Effector memory CD4-positive, alpha-beta T cell (primary cell): ENCODE measurements at regions not wholly inside any gene's neighbourhood (a gene's known extent, or its start where the extent isn't known, plus 50 kb on each side); places are given as distances from the start of the nearest gene placed in this dataset.

Experiments used
- DNase-seq, 3 donors: peaks; one replicate each; pipeline ENCODE4 v3.0.0-alpha.2; 2020
- H3K27ac ChIP-seq: 2 replicates; pipeline ENCODE4 v1.7.0; 2013; ENCODE audit warnings: mild to moderate bottlenecking, low read length, moderate library complexity; ENCODE audit not compliant: insufficient read depth, poor library complexity, severe bottlenecking
- H3K27me3 ChIP-seq: replicated peaks from 2 replicates; pipeline ENCODE4 v1.7.0; 2013; ENCODE audit warnings: mild to moderate bottlenecking, low read length; ENCODE audit not compliant: insufficient read depth, control insufficient read depth, poor library complexity, severe bottlenecking
- H3K36me3 ChIP-seq: 2 replicates; pipeline ENCODE4 v1.7.0; 2013; ENCODE audit warnings: mild to moderate bottlenecking, low read length, moderate library complexity; ENCODE audit not compliant: control insufficient read depth, insufficient read depth
- H3K4me1 ChIP-seq: 2 replicates; pipeline ENCODE4 v1.7.0; 2013; ENCODE audit warnings: low read length, mild to moderate bottlenecking; ENCODE audit not compliant: control insufficient read depth, insufficient read depth, poor library complexity, severe bottlenecking
- H3K4me3 ChIP-seq: 2 replicates; pipeline ENCODE4 v1.7.0; 2013; ENCODE audit warnings: low read length, low read depth, mild to moderate bottlenecking; ENCODE audit not compliant: insufficient read depth, poor library complexity, severe bottlenecking
- H3K9me3 ChIP-seq: 2 replicates; pipeline ENCODE4 v1.7.0; 2013; ENCODE audit warnings: mild to moderate bottlenecking, low read length, moderate library complexity; ENCODE audit not compliant: control insufficient read depth

DNA sequence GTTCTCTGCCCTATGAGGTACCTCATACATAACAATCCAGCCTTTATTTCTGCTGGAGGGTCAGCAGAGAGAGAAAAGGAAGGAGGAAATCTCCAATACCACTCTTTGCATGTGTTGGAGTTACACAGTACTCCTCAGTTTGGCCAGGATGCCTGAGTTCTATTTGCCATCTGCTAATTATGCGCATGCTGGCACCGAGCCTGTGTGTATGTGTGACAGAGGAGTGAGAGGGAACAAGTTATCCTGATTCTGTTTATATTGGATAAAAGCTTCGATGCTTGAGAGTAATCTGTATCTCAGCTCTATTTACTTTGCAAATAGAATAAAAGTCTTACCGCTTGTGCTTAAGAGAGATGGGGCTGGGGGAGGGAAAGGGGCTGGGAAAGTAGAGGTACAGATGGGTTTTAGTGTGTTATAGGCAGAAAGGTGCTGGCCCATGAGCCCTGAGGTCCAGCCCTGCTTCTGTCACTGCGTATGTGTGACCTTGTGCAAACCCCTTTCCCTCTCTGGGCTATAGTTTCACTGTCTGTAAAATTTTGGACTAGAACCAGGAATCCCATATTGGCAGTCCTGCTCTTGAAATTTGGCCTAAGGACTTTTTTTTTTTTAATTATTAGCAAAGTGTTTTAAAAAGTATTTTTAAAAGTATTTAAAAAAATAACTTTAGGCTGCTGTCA, 54.5 kb upstream of the PLXNA2 start:
- H3K4me1 ChIP-seq: no peaks in the 10 kb centered on the region
- no peaks in the 10 kb centered on the region for H3K27me3 ChIP-seq
- no peak overlapping the region for H3K4me3 ChIP-seq
- DNase-seq: no peak
- no peak overlapping the region for H3K27ac ChIP-seq
- no peaks in the 10 kb centered on the region for H3K9me3 ChIP-seq
- no peaks in the 10 kb centered on the region for H3K36me3 ChIP-seq

DNA sequence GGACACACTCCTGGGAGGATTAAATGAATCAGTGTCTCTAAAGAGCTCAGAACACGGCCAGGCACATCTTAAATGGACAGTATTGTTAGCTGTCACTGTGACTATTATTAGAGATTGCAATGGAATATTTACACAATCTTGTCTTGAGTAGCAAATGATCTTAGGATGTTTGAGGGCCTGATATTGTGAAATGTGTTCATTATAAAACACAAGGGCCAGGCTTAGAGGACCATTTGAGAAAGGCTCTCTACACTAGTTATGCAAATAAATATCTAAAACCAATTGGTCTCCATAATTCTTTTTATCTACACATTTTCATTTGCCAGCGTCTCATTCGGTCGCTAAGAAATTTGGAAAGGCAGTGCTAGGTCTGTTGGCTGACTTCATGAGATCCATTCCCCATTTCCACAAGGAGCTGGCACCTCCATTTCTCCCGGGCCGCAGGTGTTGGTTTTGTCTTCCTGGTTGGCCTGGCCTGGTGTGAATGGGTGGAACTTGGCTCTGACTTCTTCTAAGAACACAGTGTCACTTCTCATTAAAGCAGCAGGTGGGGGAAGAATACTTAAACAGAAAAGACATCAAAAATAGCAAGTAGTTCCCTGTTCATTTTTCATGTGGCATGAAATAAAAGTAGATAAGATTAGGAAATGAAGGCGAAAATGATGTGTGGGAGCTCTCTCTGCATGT, 56.0 kb upstream of the PLXNA2 start:
- H3K27ac ChIP-seq: no peak overlapping the region

DNA sequence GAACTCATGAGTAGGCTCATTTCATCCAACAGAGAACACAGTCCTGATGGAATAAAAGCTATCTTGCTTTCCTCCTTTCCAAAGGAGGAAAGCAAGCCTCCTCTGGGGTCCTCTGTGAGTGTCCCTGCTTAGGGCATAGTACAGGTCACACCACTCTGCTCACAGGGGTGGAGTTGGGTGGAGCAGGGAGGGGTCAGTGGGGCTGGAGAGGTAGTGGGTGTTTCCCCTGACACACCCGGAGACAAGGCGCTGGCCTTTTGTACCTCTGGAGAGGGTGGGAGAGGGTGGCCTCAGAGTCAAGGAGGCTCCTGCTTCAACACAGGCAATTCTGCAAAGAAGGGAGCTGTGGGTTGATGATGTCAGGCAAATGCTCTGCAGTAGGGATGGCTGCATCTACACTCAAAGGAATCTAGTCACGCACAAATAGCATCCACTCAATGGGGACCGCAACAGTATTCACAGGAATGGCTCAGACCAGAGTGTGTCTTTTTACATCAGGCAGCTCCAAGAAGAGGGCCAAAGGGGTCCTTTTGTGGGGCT, 58.6 kb upstream of the PLXNA2 start:
- DNase-seq: no peak
- no peaks in the 10 kb centered on the region for H3K36me3 ChIP-seq
- no peak overlapping the region for H3K4me3 ChIP-seq
- H3K27me3 ChIP-seq: no peaks in the 10 kb centered on the region
- H3K27ac ChIP-seq: no peak overlapping the region
- no peaks in the 10 kb centered on the region for H3K9me3 ChIP-seq
- H3K4me1 ChIP-seq: no peaks in the 10 kb centered on the region

More for the DNA sequence above, 56.0 kb upstream of the PLXNA2 start:
- no peaks in the 10 kb centered on the region for H3K36me3 ChIP-seq
- H3K9me3 ChIP-seq: no peaks in the 10 kb centered on the region
- no peaks in the 10 kb centered on the region for H3K4me1 ChIP-seq
- no peak overlapping the region for H3K4me3 ChIP-seq
- no peak for DNase-seq
- no peaks in the 10 kb centered on the region for H3K27me3 ChIP-seq

DNA sequence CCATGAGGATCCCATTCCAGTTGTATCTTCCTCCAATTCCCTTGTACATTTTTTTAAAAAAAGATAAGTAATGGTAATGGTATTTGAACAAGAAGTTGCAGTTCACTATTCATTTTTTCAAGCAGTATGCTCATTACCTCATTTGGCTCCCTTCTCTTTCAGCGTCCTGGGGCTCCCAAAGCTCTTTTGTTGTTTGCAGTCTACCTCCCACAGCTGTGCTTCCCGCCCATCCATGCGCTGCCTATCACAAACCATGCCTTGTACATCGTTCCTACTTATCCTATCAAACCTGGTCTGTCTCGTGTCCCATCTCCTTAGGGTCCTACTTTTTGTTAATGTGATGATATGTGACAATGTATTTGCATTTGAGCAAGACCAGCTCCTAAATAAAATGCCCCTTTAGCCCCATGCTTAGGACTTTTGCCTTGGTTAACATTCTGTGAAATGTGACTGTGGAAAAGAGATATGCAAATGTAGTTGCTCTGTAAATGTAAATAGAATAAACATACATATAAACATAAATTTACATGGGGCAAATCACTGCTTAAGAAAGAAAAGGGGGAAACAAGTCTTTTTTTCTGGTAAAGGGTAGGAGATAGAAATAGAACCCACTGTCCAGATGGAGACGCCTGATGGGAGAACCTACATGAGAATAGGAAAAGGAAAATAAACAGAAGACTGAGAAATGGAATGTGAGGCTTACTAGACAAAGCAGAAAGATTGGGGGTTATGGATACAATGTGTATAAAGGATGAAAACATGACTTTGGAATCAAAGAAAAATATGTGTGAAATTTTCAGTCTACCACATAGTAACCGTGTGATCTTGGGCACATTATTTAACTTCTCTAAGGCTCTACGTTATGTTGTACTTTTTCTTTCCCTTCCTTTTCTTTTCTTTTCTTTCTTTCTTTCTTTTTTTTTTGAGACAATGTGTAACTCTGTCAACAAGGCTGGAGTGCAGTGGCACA, 59.8 kb upstream of the PLXNA2 start:
- Histone ChIP-seq H3K27me3 (no peaks in the 10 kb centered on the region), H3K36me3 (no peaks in the 10 kb centered on the region), H3K27ac (no peak overlapping the region), H3K9me3 (no peaks in the 10 kb centered on the region), H3K4me1 (no peaks in the 10 kb centered on the region), H3K4me3 (no peak overlapping the region)
- DNase-seq: no peak

- no peaks in the 10 kb centered on the region for H3K36me3 ChIP-seq
- no peaks in the 10 kb centered on the region for H3K4me1 ChIP-seq
- H3K27me3 ChIP-seq: no peaks in the 10 kb centered on the region
- H3K9me3 ChIP-seq: no peaks in the 10 kb centered on the region
- no peak overlapping the region for H3K4me3 ChIP-seq
- no peak for DNase-seq
- no peak overlapping the region for H3K27ac ChIP-seq
Observed at GRCh38 chr1:208308221-208308620, 64.0 kb upstream of the PLXNA2 start.

GRCh38 chr1:208309771-208310170, 65.6 kb upstream of the PLXNA2 start:
- H3K36me3 ChIP-seq: no peaks in the 10 kb centered on the region
- H3K27ac ChIP-seq: no peak overlapping the region
- H3K4me3 ChIP-seq: no peak overlapping the region
- no peaks in the 10 kb centered on the region for H3K27me3 ChIP-seq
- no peak for DNase-seq
- H3K4me1 ChIP-seq: no peaks in the 10 kb centered on the region
- H3K9me3 ChIP-seq: no peaks in the 10 kb centered on the region

- Histone ChIP-seq H3K4me1 (no peaks in the 10 kb centered on the region), H3K4me3 (no peak overlapping the region), H3K27me3 (no peaks in the 10 kb centered on the region), H3K27ac (no peak overlapping the region), H3K9me3 (no peaks in the 10 kb centered on the region), H3K36me3 (no peaks in the 10 kb centered on the region)
- no peak for DNase-seq
Observed at GRCh38 chr1:208312706-208313105, 68.5 kb upstream of the PLXNA2 start.

GRCh38 chr1:208314431-208314830, 70.2 kb upstream of the PLXNA2 start:
- no peaks in the 10 kb centered on the region for H3K9me3 ChIP-seq

DNA sequence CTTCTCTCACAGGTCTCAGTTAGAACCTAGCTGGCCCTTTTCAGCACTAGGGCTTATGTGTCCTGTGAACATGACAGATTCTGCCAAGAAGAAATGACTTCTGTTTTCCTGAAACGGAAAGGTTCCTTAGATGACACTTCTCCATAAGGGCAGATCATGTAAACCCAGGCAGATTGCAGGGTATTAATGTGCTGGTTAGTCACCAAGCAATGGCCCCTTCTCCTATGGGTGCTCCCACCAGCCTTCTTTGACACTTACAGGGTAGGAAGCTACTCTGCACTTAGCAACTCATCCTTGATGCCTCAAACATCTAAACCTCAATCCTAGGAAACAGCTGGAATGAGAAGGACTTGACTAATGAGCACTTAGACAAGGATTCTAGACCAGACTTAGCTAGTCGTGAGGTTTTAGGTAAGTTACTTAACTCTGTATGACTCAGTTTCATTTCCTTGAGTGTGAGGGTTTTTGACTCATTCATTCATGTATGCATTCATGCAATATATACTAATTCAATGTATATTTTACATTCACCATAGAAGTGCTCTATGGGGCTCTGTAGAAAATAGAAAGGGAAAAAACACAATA, 74.1 kb upstream of the PLXNA2 start:
- no peak overlapping the region for H3K4me3 ChIP-seq
- no peaks in the 10 kb centered on the region for H3K27me3 ChIP-seq
- no peak for DNase-seq
- H3K27ac ChIP-seq: no peak overlapping the region
- no peaks in the 10 kb centered on the region for H3K36me3 ChIP-seq
- H3K4me1 ChIP-seq: no peaks in the 10 kb centered on the region
- no peaks in the 10 kb centered on the region for H3K9me3 ChIP-seq

More at GRCh38 chr1:208314431-208314830, 70.2 kb upstream of the PLXNA2 start:
- Histone ChIP-seq H3K27ac (no peak overlapping the region), H3K4me1 (no peaks in the 10 kb centered on the region), H3K27me3 (no peaks in the 10 kb centered on the region), H3K4me3 (no peak overlapping the region), H3K36me3 (no peaks in the 10 kb centered on the region)
- no peak for DNase-seq
